ENCODE measurements at regions not wholly inside any gene's neighbourhood (a gene's known extent, or its start where the extent isn't known, plus 50 kb on each side); places are given as distances from the start of the nearest gene placed in this dataset.
"Not testable (repeated sequence)": the region's sequence is repeated elsewhere in the genome, so short reads cannot be mapped to it uniquely, and the experiment has no call there.

DNA sequence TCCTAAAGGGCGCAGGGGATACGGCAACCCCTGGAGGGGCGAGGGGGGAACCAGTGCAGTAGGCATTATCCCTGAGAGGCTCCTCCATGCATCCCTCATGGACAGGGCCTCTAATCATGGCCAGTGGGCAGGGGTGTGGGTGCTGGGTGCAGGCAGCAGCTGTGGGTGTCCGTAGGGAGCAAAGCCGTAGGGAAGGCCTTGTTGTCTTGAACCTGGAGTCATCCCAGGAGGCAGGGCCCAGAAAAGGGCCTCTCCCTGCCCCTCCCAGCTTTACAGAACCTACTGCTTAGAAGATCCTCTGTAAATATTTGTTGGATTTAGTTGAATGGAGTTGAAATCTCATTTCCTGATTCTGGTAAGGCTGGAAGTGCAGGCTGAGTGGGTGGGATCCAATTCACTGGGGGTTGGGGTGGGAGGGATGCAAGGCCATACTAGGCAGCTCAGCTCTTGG is 207.0 kb upstream of the HAAO start:
- Histone ChIP-seq H3K36me3 (no peaks in the 10 kb centered on the region), H3K27me3 (no peaks in the 10 kb centered on the region), H3K4me3 (no peak overlapping the region), H3K9me3 (no peaks in the 10 kb centered on the region), H3K27ac (no peak overlapping the region), H3K4me1 (no peaks in the 10 kb centered on the region)
- intact Hi-C loops (cut with DNase I) = no loop called here
- peak in 1 of 2 donors; percentile 39 for DNase-seq (ENCODE audit: low spot score in 2 of 2)
- TF ChIP-seq, protein P1, sequence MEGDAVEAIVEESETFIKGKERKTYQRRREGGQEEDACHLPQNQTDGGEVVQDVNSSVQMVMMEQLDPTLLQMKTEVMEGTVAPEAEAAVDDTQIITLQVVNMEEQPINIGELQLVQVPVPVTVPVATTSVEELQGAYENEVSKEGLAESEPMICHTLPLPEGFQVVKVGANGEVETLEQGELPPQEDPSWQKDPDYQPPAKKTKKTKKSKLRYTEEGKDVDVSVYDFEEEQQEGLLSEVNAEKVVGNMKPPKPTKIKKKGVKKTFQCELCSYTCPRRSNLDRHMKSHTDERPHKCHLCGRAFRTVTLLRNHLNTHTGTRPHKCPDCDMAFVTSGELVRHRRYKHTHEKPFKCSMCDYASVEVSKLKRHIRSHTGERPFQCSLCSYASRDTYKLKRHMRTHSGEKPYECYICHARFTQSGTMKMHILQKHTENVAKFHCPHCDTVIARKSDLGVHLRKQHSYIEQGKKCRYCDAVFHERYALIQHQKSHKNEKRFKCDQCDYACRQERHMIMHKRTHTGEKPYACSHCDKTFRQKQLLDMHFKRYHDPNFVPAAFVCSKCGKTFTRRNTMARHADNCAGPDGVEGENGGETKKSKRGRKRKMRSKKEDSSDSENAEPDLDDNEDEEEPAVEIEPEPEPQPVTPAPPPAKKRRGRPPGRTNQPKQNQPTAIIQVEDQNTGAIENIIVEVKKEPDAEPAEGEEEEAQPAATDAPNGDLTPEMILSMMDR (IDR thresholded peaks at IDR 0.05) = no peak

DNA sequence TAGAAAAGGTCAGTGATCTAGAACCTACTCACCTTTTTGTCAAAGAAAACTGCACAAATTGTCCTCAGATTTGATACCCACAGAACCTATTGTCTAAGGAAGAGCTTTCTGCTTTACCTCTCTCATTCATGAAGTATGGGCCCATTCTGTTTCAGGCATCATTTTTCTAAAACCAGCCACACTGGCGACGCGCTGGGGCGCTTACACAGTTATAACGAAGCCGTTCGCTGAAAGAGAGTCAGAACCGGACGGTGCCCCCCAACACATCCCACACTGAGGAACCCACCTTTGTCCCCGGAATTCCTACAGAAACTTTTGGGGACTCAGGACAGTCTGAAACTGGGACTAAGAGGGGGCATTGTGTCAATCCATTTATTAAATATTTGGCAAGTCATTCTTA is 206.3 kb upstream of the HAAO start:
- H3K27ac ChIP-seq = no peak overlapping the region
- TF ChIP-seq, protein P1 (IDR thresholded peaks at IDR 0.05) = no peak
- no peaks in the 10 kb centered on the region for H3K4me1 ChIP-seq
- no peak for DNase-seq (ENCODE audit: low spot score in 2 of 2)
- H3K27me3 ChIP-seq = no peaks in the 10 kb centered on the region
- intact Hi-C loops (cut with DNase I) = no loop called here
- no peak overlapping the region for H3K4me3 ChIP-seq
- H3K36me3 ChIP-seq = no peaks in the 10 kb centered on the region
- H3K9me3 ChIP-seq = no peaks in the 10 kb centered on the region

DNA sequence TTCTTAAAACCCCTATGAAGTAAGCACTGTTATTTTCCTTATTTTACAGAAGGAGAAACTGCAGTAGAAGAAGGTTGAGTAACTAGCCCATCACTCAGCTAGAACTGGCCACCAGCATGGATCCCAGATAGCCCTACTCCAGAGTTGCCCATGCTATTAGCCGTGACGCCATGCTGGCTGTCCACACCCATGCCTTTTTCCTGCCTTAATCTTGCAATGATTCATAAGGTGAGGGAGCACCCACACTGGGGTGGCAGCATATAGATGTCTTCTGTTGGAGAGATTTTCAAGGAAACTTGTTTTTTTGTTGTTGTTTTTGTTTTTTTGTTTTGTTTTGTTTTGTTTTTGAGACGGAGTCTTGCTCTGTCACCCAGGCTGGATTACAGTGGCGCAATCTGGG is 204.1 kb upstream of the HAAO start:
- H3K27ac ChIP-seq = no peak overlapping the region
- H3K27me3 ChIP-seq = no peaks in the 10 kb centered on the region
- no peaks in the 10 kb centered on the region for H3K36me3 ChIP-seq
- no peaks in the 10 kb centered on the region for H3K4me1 ChIP-seq
- H3K9me3 ChIP-seq = no peaks in the 10 kb centered on the region
- no peak overlapping the region for H3K4me3 ChIP-seq
- TF ChIP-seq, protein P1 (IDR thresholded peaks at IDR 0.05) = no peak
- intact Hi-C loops (cut with DNase I) = no loop called here
- peak in 1 of 2 donors; percentile 19 for DNase-seq (ENCODE audit: low spot score in 2 of 2)

DNA sequence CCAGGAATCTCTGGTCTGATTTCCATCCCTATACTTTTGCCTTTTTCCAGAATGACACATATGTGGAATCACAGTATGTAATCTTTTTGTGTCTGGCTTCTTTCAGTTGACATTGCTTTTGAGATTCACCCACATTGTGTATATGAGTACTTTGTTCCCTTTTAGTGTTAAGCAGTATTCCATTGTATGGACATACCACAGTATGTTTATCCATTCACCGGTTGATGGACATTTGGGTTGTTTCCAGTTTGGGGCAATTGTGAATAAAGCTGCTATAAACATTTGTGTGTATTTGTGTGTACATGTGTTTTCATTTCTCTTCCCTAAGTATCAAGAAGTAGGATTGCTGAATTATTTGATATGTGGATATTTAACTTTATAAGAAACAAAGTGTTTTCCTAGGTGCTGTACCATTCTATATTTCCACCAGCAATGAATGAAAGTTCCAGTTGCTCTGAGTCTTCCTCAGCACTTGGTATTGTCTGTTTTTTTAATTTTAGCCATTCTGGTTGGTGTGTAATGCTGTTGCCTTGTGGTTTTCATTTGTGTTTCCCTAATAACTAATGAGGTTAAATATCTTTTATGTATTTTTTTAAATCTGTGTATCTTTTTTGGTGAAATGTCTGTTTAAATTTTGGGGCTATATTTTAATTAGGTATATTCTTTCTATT is 203.5 kb upstream of the HAAO start:
- no peaks in the 10 kb centered on the region for H3K27me3 ChIP-seq
- no peak overlapping the region for H3K4me3 ChIP-seq
- intact Hi-C loops (cut with DNase I) = no loop called here
- no peaks in the 10 kb centered on the region for H3K4me1 ChIP-seq
- H3K9me3 ChIP-seq = no peaks in the 10 kb centered on the region
- TF ChIP-seq, protein P1 (IDR thresholded peaks at IDR 0.05) = no peak
- no peaks in the 10 kb centered on the region for H3K36me3 ChIP-seq
- DNase-seq (ENCODE audit: low spot score in 2 of 2) = no peak
- H3K27ac ChIP-seq = no peak overlapping the region

DNA sequence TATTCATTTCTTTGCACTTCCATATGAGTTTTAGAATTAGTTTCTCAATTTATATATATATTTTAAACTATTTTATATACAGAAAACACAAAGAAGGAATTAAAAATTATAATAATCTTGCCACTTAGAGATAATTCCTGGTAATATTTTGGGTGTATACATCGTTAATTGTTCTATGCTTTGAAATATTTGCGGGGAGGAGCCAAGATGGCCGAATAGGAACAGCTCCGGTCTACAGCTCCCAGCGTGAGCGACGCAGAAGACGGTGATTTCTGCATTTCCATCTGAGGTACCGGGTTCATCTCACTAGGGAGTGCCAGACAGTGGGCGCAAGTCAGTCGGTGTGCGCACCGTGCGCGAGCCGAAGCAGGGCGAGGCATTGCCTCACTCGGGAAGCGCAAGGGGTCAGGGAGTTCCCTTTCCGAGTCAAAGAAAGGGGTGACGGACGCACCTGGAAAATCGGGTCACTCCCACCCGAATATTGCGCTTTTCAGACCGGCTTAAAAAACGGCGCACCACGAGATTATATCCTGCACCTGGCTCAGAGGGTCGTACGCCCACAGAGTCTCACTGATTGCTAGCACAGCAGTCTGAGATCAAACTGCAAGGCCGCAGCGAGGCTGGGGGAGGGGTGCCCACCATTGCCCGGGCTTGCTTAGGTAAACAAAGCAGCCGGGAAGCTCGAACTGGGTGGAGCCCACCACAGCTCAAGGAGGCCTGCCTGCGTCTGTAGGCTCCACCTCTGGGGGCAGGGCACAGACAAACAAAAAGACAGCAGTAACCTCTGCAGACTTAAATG is 197.1 kb upstream of the HAAO start:
- H3K27me3 ChIP-seq; H3K4me3 ChIP-seq; intact Hi-C loops (cut with DNase I); H3K9me3 ChIP-seq; H3K27ac ChIP-seq; H3K4me1 ChIP-seq; H3K36me3 ChIP-seq: not testable (repeated sequence)
- DNase-seq (ENCODE audit: low spot score in 2 of 2) = peak in 1 of 2 donors; percentile 8

DNA sequence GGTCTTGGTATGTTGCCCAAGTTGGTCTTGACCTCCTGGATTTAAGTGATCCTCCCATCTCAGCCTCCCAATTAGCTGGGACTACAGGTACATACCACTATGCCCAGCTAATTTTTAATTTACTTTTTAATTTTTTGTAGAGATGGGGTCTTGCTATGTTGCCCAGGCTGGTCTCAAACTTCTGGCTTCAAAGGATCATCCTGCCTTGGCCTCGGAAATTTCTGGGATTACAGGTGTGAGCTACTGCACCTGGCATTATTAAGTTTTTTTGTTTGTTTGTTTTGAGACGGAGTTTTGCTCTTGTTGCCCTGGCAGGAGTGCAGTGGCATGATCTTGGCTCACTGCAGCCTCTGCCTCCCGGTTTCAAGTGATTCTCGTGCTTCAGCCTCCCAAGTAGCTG is 195.7 kb upstream of the HAAO start:
- H3K9me3 ChIP-seq; intact Hi-C loops (cut with DNase I): not testable (repeated sequence)

More for the DNA sequence above, 195.7 kb upstream of the HAAO start:
- H3K27ac ChIP-seq, H3K36me3 ChIP-seq, H3K4me3 ChIP-seq, H3K4me1 ChIP-seq, H3K27me3 ChIP-seq: not testable (repeated sequence)
- DNase-seq (ENCODE audit: low spot score in 2 of 2) = peak in 1 of 2 donors; percentile 27

Measured in ascending aorta (tissue), 2 donors.